OCI-LY3 (cell line): ENCODE measurements at regions not wholly inside any gene's neighbourhood (a gene's known extent, or its start where the extent isn't known, plus 50 kb on each side); places are given as distances from the start of the nearest gene placed in this dataset.

ENCODE experiments used
- H2AFZ ChIP-seq: fragments of 200-600, 300-600 bp; shearing (Covaris generic); 2 replicates; pipeline ENCODE4 v1.6.0; 2014; ENCODE audit warnings: antibody characterized with exemption, low read depth, low read length
- H3K27ac ChIP-seq: fragments of 200-600, 300-600 bp; sonication (generic); 2 replicates; pipeline ENCODE4 v1.5.1; 2014; ENCODE audit warnings: mild to moderate bottlenecking, low read length, moderate library complexity, mixed read lengths
- H3K27me3 ChIP-seq: fragments of 200-600, 300-600 bp; sonication (generic); 2 replicates; pipeline ENCODE4 v1.6.1; 2014; ENCODE audit warnings: low read depth, low read length, mixed read lengths
- H3K36me3 ChIP-seq: fragments of 200-600, 300-600 bp; sonication (generic); replicated peaks from 2 replicates; pipeline ENCODE3; 2014; ENCODE audit warnings: low read depth, low read length, mixed read lengths
- H3K4me1 ChIP-seq: fragments of 300-600, 200-600 bp; sonication (generic); 2 replicates; pipeline ENCODE4 v1.6.1; 2014; ENCODE audit warnings: low read length, mixed read lengths
- H3K4me2 ChIP-seq: fragments of 200-600, 300-600 bp; sonication (generic); 2 replicates; pipeline ENCODE4 v1.6.1; 2014; ENCODE audit warnings: low read length, mixed read lengths
- H3K4me3 ChIP-seq: fragments of 300-600, 200-600 bp; sonication (generic); 2 replicates; pipeline ENCODE4 v1.5.1; 2014; ENCODE audit warnings: antibody characterized with exemption, mild to moderate bottlenecking, low read length, moderate library complexity
- H3K79me2 ChIP-seq: fragments of 300-600, 200-600 bp; shearing (Covaris generic); 2 replicates; pipeline ENCODE4 v1.6.1; 2014; ENCODE audit warnings: mild to moderate bottlenecking, low read length, mixed read lengths
- H3K9ac ChIP-seq: fragments of 300-600, 200-600 bp; shearing (Covaris generic); 2 replicates; pipeline ENCODE4 v1.6.0; 2014; ENCODE audit warnings: mild to moderate bottlenecking, low read length, moderate library complexity
- H3K9me3 ChIP-seq: fragments of 200-600, 300-600 bp; shearing (Covaris generic); 2 replicates; pipeline ENCODE4 v1.6.1; 2014; ENCODE audit warnings: low read length, mixed read lengths; ENCODE audit not compliant: insufficient read depth
- H4K20me1 ChIP-seq: fragments of 200-600, 300-600 bp; sonication (generic); 2 replicates; pipeline ENCODE4 v1.6.1; 2016; ENCODE audit warnings: low read length, mixed read lengths; ENCODE audit not compliant: insufficient read depth
- EZH2phosphoT487 ChIP-seq: fragments of 200-600 bp; shearing (Covaris generic); IDR thresholded peaks from 2 replicates; pipeline ENCODE4 v1.6.1; 2018; ENCODE audit warnings: antibody characterized with exemption, mixed run types, low read depth
- TF ChIP-seq, protein P1 (sequence below): fragments of 200-600, 300-600 bp; sonication (generic); IDR thresholded peaks from 2 replicates; pipeline ENCODE4 v1.5.1; 2014; ENCODE audit warnings: antibody characterized with exemption, low read length, low read depth

DNA sequence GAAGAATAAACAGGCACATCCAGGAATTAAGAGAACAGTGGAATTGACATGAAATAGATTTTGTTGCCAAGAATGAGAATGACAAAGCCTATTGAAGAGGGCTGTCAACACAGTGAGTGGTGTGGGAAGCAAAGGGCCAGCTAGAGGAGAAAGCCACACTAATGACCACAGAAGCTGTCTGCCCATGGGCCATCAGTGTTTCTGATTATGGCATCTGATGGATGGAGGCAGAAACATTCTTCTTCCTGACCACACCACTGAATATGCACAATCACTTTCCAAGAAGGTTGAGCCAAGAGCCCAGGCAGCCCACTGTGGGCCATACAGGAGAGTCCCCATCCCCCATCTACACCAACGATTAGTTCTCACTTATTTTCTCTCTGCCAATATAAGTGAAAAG lies 146.0 kb upstream of the SH3BP4 start:
- H3K27ac ChIP-seq: no peak overlapping the region
- no peak overlapping the region for H3K4me3 ChIP-seq
- H4K20me1 ChIP-seq: no peaks in the 10 kb centered on the region
- H3K9ac ChIP-seq: no peak overlapping the region
- H3K36me3 ChIP-seq: no peaks in the 10 kb centered on the region
- H3K27me3 ChIP-seq: no peaks in the 10 kb centered on the region
- no peak for TF ChIP-seq EZH2phosphoT487
- TF ChIP-seq, protein P1, sequence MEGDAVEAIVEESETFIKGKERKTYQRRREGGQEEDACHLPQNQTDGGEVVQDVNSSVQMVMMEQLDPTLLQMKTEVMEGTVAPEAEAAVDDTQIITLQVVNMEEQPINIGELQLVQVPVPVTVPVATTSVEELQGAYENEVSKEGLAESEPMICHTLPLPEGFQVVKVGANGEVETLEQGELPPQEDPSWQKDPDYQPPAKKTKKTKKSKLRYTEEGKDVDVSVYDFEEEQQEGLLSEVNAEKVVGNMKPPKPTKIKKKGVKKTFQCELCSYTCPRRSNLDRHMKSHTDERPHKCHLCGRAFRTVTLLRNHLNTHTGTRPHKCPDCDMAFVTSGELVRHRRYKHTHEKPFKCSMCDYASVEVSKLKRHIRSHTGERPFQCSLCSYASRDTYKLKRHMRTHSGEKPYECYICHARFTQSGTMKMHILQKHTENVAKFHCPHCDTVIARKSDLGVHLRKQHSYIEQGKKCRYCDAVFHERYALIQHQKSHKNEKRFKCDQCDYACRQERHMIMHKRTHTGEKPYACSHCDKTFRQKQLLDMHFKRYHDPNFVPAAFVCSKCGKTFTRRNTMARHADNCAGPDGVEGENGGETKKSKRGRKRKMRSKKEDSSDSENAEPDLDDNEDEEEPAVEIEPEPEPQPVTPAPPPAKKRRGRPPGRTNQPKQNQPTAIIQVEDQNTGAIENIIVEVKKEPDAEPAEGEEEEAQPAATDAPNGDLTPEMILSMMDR: no peak
- H3K79me2 ChIP-seq: no peaks in the 10 kb centered on the region
- H3K4me1 ChIP-seq: no peaks in the 10 kb centered on the region
- no peak overlapping the region for H2AFZ ChIP-seq
- no peak overlapping the region for H3K4me2 ChIP-seq
- no peaks in the 10 kb centered on the region for H3K9me3 ChIP-seq

DNA sequence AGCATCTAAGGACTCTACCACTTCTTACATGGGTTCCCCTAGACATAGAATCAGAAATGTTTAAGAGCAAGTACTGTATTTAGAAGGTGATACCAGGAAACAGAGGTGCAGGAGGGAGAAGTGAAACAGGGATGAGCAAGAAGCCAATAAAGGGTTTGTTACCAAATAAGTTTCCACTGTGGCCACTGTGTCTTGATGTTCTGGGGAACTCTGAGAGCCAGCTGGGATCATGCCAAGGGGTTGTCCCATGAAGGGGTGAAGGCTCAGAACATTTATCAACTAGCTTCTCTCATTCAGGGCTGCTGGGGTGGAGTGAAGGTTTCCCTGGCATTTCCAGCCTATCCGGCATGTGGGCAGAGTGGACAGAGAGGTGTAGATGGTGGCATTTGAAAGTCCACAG lies 147.1 kb upstream of the SH3BP4 start:
- Histone ChIP-seq H3K9ac (no peak overlapping the region), H3K27me3 (no peaks in the 10 kb centered on the region), H3K4me2 (no peak overlapping the region), H2AFZ (no peak overlapping the region), H3K27ac (no peak overlapping the region), H3K79me2 (no peaks in the 10 kb centered on the region), H3K4me1 (no peaks in the 10 kb centered on the region), H3K9me3 (no peaks in the 10 kb centered on the region), H4K20me1 (no peaks in the 10 kb centered on the region), H3K36me3 (no peaks in the 10 kb centered on the region), H3K4me3 (no peak overlapping the region)
- TF ChIP-seq EZH2phosphoT487: no peak
- TF ChIP-seq, protein P1: no peak

DNA sequence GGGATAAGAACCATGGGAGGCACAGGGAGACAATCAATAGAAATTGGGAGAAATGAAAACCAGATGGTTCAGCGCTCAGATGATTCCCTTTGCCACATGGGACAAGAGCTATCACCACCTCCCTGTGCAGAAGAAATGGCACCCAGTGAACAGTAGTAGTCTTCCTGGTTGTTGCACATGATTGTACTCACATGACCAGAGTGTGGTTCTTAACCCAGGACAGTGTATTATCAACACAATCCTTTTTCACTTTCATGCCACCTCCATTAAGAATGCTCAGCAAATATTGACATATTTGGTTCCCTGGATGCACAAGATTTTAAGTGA lies 149.0 kb upstream of the SH3BP4 start:
- TF ChIP-seq, protein P1: no peak
- H3K4me1 ChIP-seq: no peaks in the 10 kb centered on the region
- no peak overlapping the region for H3K4me3 ChIP-seq

DNA sequence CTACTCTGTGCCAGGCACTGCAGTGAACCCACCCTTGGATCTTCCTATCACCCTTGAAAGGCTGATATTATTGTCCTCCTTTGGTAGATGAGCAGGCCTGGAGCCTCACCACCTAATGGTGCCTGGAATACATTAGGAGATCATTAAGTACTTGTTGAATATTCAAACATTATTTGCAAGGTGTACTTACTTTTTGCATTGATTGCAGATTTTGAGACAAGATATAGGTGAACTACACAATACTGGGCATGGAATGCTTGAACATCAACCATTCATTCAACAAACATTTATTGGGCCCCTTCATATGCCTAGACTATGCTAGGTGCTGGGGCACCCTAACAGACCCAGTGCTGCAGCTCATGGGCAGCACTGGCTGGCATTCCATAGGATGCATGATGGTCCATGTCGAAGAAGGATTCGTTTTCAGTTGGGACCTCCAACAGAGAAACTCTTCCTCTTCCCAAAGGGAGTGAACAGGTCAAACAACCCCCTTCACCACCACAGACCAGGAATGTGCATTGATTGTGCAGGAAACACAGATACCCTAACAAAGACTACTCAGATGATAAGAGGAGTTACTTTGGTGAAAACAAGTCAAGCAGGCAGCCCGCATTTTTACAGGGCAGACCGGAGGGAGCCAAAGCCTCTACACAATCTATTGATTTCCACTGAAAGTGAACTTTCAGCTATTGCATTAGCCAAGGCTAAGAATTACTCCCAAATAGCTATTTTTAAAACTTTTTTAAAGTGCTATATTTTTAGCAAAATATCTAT lies 149.6 kb upstream of the SH3BP4 start:
- no peak overlapping the region for H2AFZ ChIP-seq
- H3K27ac ChIP-seq: no peak overlapping the region
- H3K79me2 ChIP-seq: no peaks in the 10 kb centered on the region
- H3K27me3 ChIP-seq: no peaks in the 10 kb centered on the region
- no peaks in the 10 kb centered on the region for H3K36me3 ChIP-seq
- no peak overlapping the region for H3K4me3 ChIP-seq
- H3K9me3 ChIP-seq: no peaks in the 10 kb centered on the region
- no peak overlapping the region for H3K9ac ChIP-seq
- no peaks in the 10 kb centered on the region for H3K4me1 ChIP-seq
- H3K4me2 ChIP-seq: no peak overlapping the region
- H4K20me1 ChIP-seq: no peaks in the 10 kb centered on the region
- no peak for TF ChIP-seq EZH2phosphoT487
- TF ChIP-seq, protein P1: no peak

More for the DNA sequence above, 149.0 kb upstream of the SH3BP4 start:
- no peaks in the 10 kb centered on the region for H3K27me3 ChIP-seq
- H3K9ac ChIP-seq: no peak overlapping the region
- no peak overlapping the region for H3K27ac ChIP-seq
- H3K4me2 ChIP-seq: no peak overlapping the region
- no peaks in the 10 kb centered on the region for H3K36me3 ChIP-seq
- no peak overlapping the region for H2AFZ ChIP-seq
- H3K79me2 ChIP-seq: no peaks in the 10 kb centered on the region
- no peaks in the 10 kb centered on the region for H4K20me1 ChIP-seq
- H3K9me3 ChIP-seq: no peaks in the 10 kb centered on the region
